Heart left ventricle (tissue), 13 donors: ENCODE measurements at regions not wholly inside any gene's neighbourhood (a gene's known extent, or its start where the extent isn't known, plus 50 kb on each side); places are given as distances from the start of the nearest gene placed in this dataset.
"Not testable (repeated sequence)": the region's sequence is repeated elsewhere in the genome, so short reads cannot be mapped to it uniquely, and the experiment has no call there.

ENCODE experiments used
- POLR2A ChIP-seq, 2 donors: fragments of 450-650 bp; IDR thresholded peaks; one replicate each; pipeline ENCODE4 v1.6.1; 2017; ENCODE audit warnings: antibody characterized with exemption in 2 of 2, mild to moderate bottlenecking in 2 of 2, moderate library complexity in 2 of 2
- TF ChIP-seq, protein P1 (sequence below), 12 donors: fragments of 200-600 bp; sonication (generic) in 4 of 12; IDR thresholded peaks; one replicate each; pipeline versions ENCODE4 v1.5.0 to v1.8.0; 2018 to 2022; ENCODE audit warnings: antibody characterized with exemption in 12 of 12, mild to moderate bottlenecking in 5 of 12
- donor health status: ischemic (EF 13 %, LVEDD 7.1; RV severe dilation, severe dysfunction).
- donor health status: DM: no; HTN: yes; CAD: no.
- donor health status: DM: no; HTN: no; CAD: no.
- donor health status: ischemic (EF 25% LVEDD 6.9; RV normal size, moderate dysfunction).
- donor health status: ischemic (EF 25% LVEDD 5.7; RV mildly dilated, moderate dysfunction).
- donor health status: ischemic (EF 35%, LVEDD 5.7; RV mildly dilated, moderate dysfunction).
- donor health status: nonischemic (EF 11% LVEDD 7.7; RV severe dilation, severe dysfunction).
- donor health status: DM: yes; HTN: yes; CAD: no.
- donor health status: PGD.
- donor health status: ischemic (EF 29% LVEDD 5.4; RV normal size, mild dysfunction).
- donor health status: nonischemic (EF 23%, LVEDD 6.1; RV moderate dilation, normal function).

DNA sequence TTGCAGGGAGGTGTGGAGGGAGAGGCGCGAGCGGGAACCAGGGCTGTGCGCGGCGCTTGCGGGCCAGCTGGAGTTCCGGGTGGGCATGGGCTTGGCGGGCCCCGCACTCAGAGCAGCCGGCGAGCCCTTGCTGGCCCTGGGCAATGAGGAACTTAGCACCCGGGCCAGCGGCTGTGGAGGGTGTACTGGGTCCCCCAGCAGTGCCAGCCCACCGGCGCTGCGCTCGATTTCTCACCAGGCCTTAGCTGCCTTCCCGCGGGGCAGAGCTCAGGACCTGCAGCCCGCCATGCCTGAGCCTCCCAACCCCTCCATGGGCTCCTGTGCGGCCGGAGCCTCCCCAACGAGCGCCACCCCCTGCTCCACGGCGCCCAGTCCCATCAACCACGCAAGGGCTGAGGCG is 243.2 kb downstream of the TFAP2A start:
- TF ChIP-seq, protein P1, sequence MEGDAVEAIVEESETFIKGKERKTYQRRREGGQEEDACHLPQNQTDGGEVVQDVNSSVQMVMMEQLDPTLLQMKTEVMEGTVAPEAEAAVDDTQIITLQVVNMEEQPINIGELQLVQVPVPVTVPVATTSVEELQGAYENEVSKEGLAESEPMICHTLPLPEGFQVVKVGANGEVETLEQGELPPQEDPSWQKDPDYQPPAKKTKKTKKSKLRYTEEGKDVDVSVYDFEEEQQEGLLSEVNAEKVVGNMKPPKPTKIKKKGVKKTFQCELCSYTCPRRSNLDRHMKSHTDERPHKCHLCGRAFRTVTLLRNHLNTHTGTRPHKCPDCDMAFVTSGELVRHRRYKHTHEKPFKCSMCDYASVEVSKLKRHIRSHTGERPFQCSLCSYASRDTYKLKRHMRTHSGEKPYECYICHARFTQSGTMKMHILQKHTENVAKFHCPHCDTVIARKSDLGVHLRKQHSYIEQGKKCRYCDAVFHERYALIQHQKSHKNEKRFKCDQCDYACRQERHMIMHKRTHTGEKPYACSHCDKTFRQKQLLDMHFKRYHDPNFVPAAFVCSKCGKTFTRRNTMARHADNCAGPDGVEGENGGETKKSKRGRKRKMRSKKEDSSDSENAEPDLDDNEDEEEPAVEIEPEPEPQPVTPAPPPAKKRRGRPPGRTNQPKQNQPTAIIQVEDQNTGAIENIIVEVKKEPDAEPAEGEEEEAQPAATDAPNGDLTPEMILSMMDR (IDR thresholded peaks at IDR 0.05): not testable (repeated sequence)
- not testable (repeated sequence) for TF ChIP-seq POLR2A (IDR thresholded peaks at IDR 0.05)
